Endothelial cell of umbilical vein (primary cell): ENCODE measurements at regions not wholly inside any gene's neighbourhood (a gene's known extent, or its start where the extent isn't known, plus 50 kb on each side); places are given as distances from the start of the nearest gene placed in this dataset.

Source experiments
- BruUV-seq: library from RNA; stranded (reverse); fragments of 400-500 nt; replicated peaks from 2 replicates; lab custom pipeline; 2021; lab: Mats Ljungman, UMichigan
- CTCF ChIA-PET: fragments of 300-600, 350-600 bp; sonication (Branson Sonifier 250); formaldehyde crosslinking; loops from one replicate; lab custom pipeline; 2021; ENCODE audit warnings: antibody characterized with exemption, inconsistent platforms; lab: Charles Lee
- POLR2A ChIA-PET: fragments of 300-600, 350-600 bp; sonication (Branson Sonifier 250); formaldehyde crosslinking; loops from one replicate; lab custom pipeline; 2021; ENCODE audit warnings: antibody characterized with exemption, inconsistent platforms; lab: Charles Lee
- DNase-seq: peaks from one replicate; pipeline ENCODE4 v3.0.0-alpha.2; 2011; ENCODE audit warnings: low read depth, low spot score
- FAIRE-seq: peaks from 2 replicates; lab custom pipeline; 2011; peaks lifted over from hg19 to GRCh38; lab: Jason Lieb, UNC
- H2AFZ ChIP-seq: 2 replicates; pipeline ENCODE4 v1.6.0; 2012; ENCODE audit warnings: low read depth, low read length, control low read depth, inconsistent platforms
- H3K27ac ChIP-seq: 2 replicates; pipeline ENCODE4 v1.5.1; 2011; ENCODE audit warnings: low read depth, mild to moderate bottlenecking, control low read depth, low read length, moderate library complexity; ENCODE audit not compliant: insufficient read depth
- H3K27me3 ChIP-seq, 2 experiments: 2 replicates each; pipeline versions ENCODE4 v1.6.0 to v1.6.1; 2011; ENCODE audit warnings: low read length in 2 of 2, mixed read lengths in 1 of 2; ENCODE audit not compliant: control insufficient read depth in 2 of 2, insufficient read depth in 2 of 2
- H3K36me3 ChIP-seq, 2 experiments: 2 replicates in 1 of 2; 3 replicates in 1 of 2; pipeline ENCODE4 v1.5.1; 2011; ENCODE audit warnings: low read length in 2 of 2, mild to moderate bottlenecking in 1 of 2, moderate library complexity in 1 of 2; ENCODE audit not compliant: control insufficient read depth in 2 of 2, insufficient read depth in 2 of 2; ENCODE audit errors: extremely low read depth in 1 of 2
- H3K4me1 ChIP-seq: 3 replicates; pipeline ENCODE4 v1.5.1; 2011; ENCODE audit warnings: mild to moderate bottlenecking, low read length; ENCODE audit not compliant: control insufficient read depth, insufficient read depth; ENCODE audit errors: extremely low read depth
- H3K4me2 ChIP-seq: 2 replicates; pipeline ENCODE4 v1.6.1; 2011; ENCODE audit warnings: low read length, control low read depth, mixed read lengths; ENCODE audit not compliant: insufficient read depth
- H3K4me3 ChIP-seq, 3 experiments: fragments of 200-600 bp in 1 of 3; sonication (generic), shearing (Covaris generic) in 1 of 3; replicated peaks in 1 of 3; 2 replicates each; pipeline ENCODE4 v1.5.1; 2011 to 2016; ENCODE audit warnings: control low read depth in 3 of 3, low read length in 3 of 3, mild to moderate bottlenecking in 2 of 3, inconsistent platforms in 1 of 3, low read depth in 1 of 3, moderate library complexity in 1 of 3; ENCODE audit not compliant: insufficient read depth in 1 of 3
- H3K79me2 ChIP-seq: 2 replicates; pipeline ENCODE4 v1.6.0; 2012; ENCODE audit warnings: low read length, inconsistent platforms; ENCODE audit not compliant: control insufficient read depth, insufficient read depth
- H3K9ac ChIP-seq: replicated peaks from 2 replicates; pipeline ENCODE3; 2011; ENCODE audit warnings: low read length, control low read depth; ENCODE audit not compliant: insufficient read depth; ENCODE audit errors: extremely low read depth
- H3K9me1 ChIP-seq: replicated peaks from 3 replicates; pipeline ENCODE4 v1.6.0; 2011; ENCODE audit warnings: mild to moderate bottlenecking, low read length; ENCODE audit not compliant: control insufficient read depth, insufficient read depth; ENCODE audit errors: extremely low read depth
- H3K9me3 ChIP-seq: replicated peaks from 2 replicates; pipeline ENCODE4 v1.5.1; 2012; ENCODE audit warnings: low read length, inconsistent platforms; ENCODE audit not compliant: control insufficient read depth, insufficient read depth
- H4K20me1 ChIP-seq: replicated peaks from 2 replicates; pipeline ENCODE3; 2011; ENCODE audit warnings: mild to moderate bottlenecking, low read length; ENCODE audit not compliant: control insufficient read depth, insufficient read depth; ENCODE audit errors: extremely low read depth
- EZH2 ChIP-seq: IDR thresholded peaks from 2 replicates; pipeline ENCODE4 v1.6.1; 2012; ENCODE audit warnings: borderline replicate concordance, low read depth, mild to moderate bottlenecking, moderate library complexity, low read length, inconsistent platforms; ENCODE audit not compliant: severe bottlenecking
- FOS ChIP-seq: IDR thresholded peaks from 2 replicates; pipeline ENCODE4 v1.6.1; 2011; ENCODE audit warnings: mild to moderate bottlenecking, low read length, moderate library complexity, borderline replicate concordance; ENCODE audit not compliant: insufficient read depth
- GATA2 ChIP-seq: IDR thresholded peaks from 2 replicates; pipeline ENCODE4 v1.7.0; 2011; ENCODE audit warnings: low read depth, mild to moderate bottlenecking, moderate library complexity, mixed read lengths, low read length; ENCODE audit not compliant: insufficient read length, insufficient read depth
- JUN ChIP-seq: IDR thresholded peaks from 2 replicates; pipeline ENCODE4 v1.6.1; 2011; ENCODE audit warnings: borderline replicate concordance, low read depth; ENCODE audit not compliant: insufficient read length, insufficient read depth
- MYC ChIP-seq: IDR thresholded peaks from one replicate; pipeline ENCODE4 v1.6.1; 2011; ENCODE audit warnings: mild to moderate bottlenecking, low read depth, low read length
- POLR2A ChIP-seq: IDR thresholded peaks from 2 replicates; pipeline ENCODE4 v1.6.1; 2012; ENCODE audit warnings: low read depth, mild to moderate bottlenecking, control low read depth, low read length
- POLR2AphosphoS5 ChIP-seq: IDR thresholded peaks from 2 replicates; pipeline ENCODE4 v1.6.1; 2012; ENCODE audit warnings: low read depth, mild to moderate bottlenecking, control low read depth, low read length, moderate library complexity; ENCODE audit not compliant: insufficient read depth
- dilution Hi-C: fragments of 300-500 bp; cut with MboI; formaldehyde crosslinking; loops from one replicate; pipeline ENCODE4 v1.15.0; 2019; ENCODE audit warnings: low sequenced_read_pairs; ENCODE audit not compliant: extremely low pct_ligation_motif_present
- intact Hi-C: fragments of 100-400 bp; cut with micrococcal nuclease; formaldehyde crosslinking; loops from one replicate; pipeline ENCODE4 v1.10.0; 2022
- TF ChIP-seq, protein P1 (sequence below), 2 donors: IDR thresholded peaks; 1 replicate in 1 of 2; 2 replicates in 1 of 2; pipeline ENCODE4 v1.5.1; 2011; ENCODE audit warnings: low read length in 2 of 2, mild to moderate bottlenecking in 2 of 2, moderate library complexity in 2 of 2, control low read depth in 1 of 2, inconsistent platforms in 1 of 2, low read depth in 1 of 2; ENCODE audit not compliant: insufficient read depth in 1 of 2; ENCODE audit errors: extremely low read depth in 1 of 2
- TF ChIP-seq, protein P2 (sequence below): IDR thresholded peaks from 2 replicates; pipeline ENCODE4 v1.6.1; 2011; ENCODE audit not compliant: insufficient read depth, insufficient read length

DNA sequence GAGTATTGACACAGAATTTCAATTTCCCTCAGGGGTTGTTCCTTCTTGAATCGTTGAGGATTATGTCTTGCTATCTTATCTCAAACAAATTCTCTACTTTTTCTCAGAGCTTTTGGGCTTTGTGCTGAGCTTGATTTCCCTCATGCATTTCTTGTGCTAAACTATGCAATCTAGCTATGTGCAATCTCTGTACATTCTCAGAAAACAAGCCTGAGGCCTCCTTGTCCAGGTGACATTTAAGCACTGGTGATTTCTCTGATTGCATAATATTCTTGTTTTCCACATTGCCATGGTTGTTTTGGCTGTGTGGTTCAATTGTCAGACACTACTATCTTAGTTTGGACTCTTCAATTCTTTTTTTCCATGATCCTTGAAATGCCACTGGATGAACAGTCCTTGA lies 81.2 kb upstream of the MAN1A1 start:
- Histone ChIP-seq H3K4me2 (no peak overlapping the region), H3K4me3 (no peak overlapping the region), H3K4me1 (no peaks in the 10 kb centered on the region), H3K9ac (no peak overlapping the region), H3K79me2 (no peaks in the 10 kb centered on the region), H3K9me3 (no peaks in the 10 kb centered on the region), H3K27ac (no peak overlapping the region), H4K20me1 (no peaks in the 10 kb centered on the region), H2AFZ (no peak overlapping the region), H3K9me1 (no peaks in the 10 kb centered on the region), H3K27me3 (no peaks in the 10 kb centered on the region), H3K36me3 (no peaks in the 10 kb centered on the region)
- FAIRE-seq, result no peak
- intact Hi-C loops, result no loop called here
- CTCF ChIA-PET, result no interaction called here
- no peak for DNase-seq
- dilution Hi-C loops, result no loop called here
- no TSS peak for BruUV-seq
- POLR2A ChIA-PET, result no interaction called here
- TF ChIP-seq JUN (no peak), MYC (no peak), FOS (no peak), EZH2 (no peak), GATA2 (no peak), POLR2AphosphoS5 (no peak), POLR2A (no peak)
- TF ChIP-seq, protein P1, sequence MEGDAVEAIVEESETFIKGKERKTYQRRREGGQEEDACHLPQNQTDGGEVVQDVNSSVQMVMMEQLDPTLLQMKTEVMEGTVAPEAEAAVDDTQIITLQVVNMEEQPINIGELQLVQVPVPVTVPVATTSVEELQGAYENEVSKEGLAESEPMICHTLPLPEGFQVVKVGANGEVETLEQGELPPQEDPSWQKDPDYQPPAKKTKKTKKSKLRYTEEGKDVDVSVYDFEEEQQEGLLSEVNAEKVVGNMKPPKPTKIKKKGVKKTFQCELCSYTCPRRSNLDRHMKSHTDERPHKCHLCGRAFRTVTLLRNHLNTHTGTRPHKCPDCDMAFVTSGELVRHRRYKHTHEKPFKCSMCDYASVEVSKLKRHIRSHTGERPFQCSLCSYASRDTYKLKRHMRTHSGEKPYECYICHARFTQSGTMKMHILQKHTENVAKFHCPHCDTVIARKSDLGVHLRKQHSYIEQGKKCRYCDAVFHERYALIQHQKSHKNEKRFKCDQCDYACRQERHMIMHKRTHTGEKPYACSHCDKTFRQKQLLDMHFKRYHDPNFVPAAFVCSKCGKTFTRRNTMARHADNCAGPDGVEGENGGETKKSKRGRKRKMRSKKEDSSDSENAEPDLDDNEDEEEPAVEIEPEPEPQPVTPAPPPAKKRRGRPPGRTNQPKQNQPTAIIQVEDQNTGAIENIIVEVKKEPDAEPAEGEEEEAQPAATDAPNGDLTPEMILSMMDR (IDR thresholded peaks at IDR 0.05; ENCODE audit: extremely low read depth in 1 of 2, insufficient read depth in 1 of 2, low read depth in 1 of 2, low read length in 2 of 2), result no peak
- TF ChIP-seq, protein P2, sequence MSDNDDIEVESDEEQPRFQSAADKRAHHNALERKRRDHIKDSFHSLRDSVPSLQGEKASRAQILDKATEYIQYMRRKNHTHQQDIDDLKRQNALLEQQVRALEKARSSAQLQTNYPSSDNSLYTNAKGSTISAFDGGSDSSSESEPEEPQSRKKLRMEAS, result no peak
